Brain microvascular endothelial cell (primary cell): ENCODE measurements at regions not wholly inside any gene's neighbourhood (a gene's known extent, or its start where the extent isn't known, plus 50 kb on each side); places are given as distances from the start of the nearest gene placed in this dataset.

Source experiments
- DNase-seq: peaks from one replicate; pipeline ENCODE4 v3.0.0-alpha.2; 2020
- H3K27ac ChIP-seq: fragments of 250-450 bp; sonication (Bioruptor Pico); 2 replicates; pipeline ENCODE4 v1.5.1; 2020; ENCODE audit warnings: mild to moderate bottlenecking, moderate library complexity
- H3K27me3 ChIP-seq: fragments of 250-450 bp; sonication (Bioruptor Pico); replicated peaks from 2 replicates; pipeline ENCODE4 v1.5.1; 2020; ENCODE audit warnings: mild to moderate bottlenecking
- H3K36me3 ChIP-seq: fragments of 250-450 bp; sonication (Bioruptor Pico); replicated peaks from 2 replicates; pipeline ENCODE4 v1.5.1; 2020; ENCODE audit warnings: mild to moderate bottlenecking
- H3K4me3 ChIP-seq: 2 replicates; pipeline ENCODE4 v1.5.1; 2011; ENCODE audit warnings: low read depth, mild to moderate bottlenecking, control low read depth, low read length, moderate library complexity
- in situ Hi-C: cut with HindIII; loops from 2 replicates; pipeline ENCODE4 v1.10.0; 2017; ENCODE audit warnings: low sequenced_read_pairs, low pct_ligation_motif_present
- TF ChIP-seq, protein P1 (sequence below): IDR thresholded peaks from 2 replicates; pipeline ENCODE4 v1.5.1; 2011; ENCODE audit warnings: low read depth, mild to moderate bottlenecking, moderate library complexity, low read length, control low read depth, inconsistent platforms; ENCODE audit errors: missing control alignments

DNA sequence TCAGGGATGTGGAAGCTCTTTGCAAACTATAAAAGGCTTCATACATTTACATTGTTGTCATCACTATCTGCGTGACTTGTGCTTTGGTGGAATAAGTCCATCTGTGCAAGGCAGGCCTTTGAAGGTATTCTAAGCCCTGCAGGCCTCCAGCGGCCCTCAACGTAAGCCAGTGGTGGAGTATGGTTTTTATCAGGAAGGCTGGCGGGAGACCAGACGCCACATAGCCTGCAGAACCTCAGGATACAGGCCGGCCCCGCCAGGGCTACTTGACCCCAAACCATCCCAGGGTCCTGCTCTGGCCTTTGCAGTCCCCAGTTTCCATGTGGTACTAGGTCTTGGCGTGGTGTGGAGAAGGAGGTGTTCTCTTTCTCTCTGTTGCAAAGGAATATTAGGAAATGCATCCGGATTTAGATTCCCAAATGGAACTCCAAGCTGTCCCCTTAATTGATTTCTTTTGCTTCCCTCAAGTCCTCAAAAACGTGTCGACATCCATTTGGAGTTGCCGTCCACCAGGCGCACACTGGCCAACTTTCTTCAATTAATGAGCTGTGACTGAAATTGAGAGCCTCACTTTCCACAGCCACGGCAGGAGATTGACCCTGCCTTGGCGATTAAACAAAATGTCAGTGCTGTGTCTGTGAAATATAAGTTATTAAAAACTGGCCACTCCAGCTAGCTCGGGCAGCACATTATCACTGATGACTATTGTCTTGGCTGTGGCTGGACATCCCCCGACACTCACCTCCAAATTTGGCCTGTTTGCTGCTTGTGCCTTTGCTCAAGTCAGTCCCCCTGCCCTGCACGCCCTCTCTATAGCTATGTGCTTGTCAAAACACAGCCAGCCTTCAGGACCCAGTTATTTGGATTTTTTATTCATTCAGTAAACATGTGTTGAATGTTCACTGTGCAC lies 239.8 kb upstream of the TLE3 start:
- Histone ChIP-seq H3K36me3 (no peaks in the 10 kb centered on the region), H3K27ac (no peak overlapping the region), H3K4me3 (no peak overlapping the region), H3K27me3 (no peaks in the 10 kb centered on the region)
- DNase-seq, result no peak
- in situ Hi-C loops, result no loop called here
- TF ChIP-seq, protein P1, sequence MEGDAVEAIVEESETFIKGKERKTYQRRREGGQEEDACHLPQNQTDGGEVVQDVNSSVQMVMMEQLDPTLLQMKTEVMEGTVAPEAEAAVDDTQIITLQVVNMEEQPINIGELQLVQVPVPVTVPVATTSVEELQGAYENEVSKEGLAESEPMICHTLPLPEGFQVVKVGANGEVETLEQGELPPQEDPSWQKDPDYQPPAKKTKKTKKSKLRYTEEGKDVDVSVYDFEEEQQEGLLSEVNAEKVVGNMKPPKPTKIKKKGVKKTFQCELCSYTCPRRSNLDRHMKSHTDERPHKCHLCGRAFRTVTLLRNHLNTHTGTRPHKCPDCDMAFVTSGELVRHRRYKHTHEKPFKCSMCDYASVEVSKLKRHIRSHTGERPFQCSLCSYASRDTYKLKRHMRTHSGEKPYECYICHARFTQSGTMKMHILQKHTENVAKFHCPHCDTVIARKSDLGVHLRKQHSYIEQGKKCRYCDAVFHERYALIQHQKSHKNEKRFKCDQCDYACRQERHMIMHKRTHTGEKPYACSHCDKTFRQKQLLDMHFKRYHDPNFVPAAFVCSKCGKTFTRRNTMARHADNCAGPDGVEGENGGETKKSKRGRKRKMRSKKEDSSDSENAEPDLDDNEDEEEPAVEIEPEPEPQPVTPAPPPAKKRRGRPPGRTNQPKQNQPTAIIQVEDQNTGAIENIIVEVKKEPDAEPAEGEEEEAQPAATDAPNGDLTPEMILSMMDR, result no peak

DNA sequence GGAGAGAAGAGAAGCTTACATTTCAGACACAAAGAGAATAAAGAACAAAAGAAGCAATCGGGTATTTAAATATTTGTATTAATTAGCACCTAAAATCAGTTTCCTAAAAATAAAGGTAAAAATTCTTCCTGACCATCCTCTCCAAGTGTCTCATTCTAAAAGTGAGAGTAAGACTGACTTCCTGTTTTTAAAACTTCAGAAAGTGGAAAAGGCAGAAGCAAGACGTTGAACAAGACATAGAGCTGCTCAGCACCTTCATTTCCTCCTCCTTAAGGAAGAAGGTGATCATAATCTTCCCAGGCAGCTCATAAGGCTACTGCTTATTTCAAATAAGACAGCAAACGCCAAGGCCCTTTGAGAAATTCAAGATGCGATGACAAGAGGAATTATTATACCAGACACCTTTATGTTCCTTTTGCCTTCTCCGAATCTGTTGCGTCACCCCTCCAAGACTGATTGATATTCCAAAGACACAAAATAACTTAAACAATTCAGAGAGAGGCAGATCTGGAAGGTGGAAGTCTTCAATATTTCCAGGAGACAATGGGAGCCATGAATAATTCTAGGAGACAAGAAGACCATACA lies 238.8 kb upstream of the TLE3 start:
- Histone ChIP-seq H3K4me3 (no peak overlapping the region), H3K27me3 (no peaks in the 10 kb centered on the region), H3K36me3 (no peaks in the 10 kb centered on the region), H3K27ac (no peak overlapping the region)
- DNase-seq, result no peak
- TF ChIP-seq, protein P1, result no peak
- in situ Hi-C loops, result no loop called here

DNA sequence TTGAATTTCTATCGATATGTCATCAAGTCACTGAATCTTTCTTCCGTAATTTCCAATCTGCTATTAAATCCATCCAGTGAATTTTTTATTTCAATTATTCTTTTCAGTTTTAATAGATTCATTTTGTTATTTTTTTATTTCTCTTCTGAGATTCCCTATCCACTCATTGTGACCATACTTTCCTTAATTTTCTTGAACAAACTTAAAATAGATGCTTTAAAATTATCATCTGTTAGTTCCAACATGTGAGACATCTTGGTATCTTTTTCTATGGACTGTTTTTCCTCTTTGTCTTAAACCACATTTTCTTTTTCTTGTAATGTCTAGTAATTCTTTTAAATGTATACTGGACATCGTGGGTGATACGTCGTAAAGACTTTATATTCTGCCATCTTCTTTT lies 236.6 kb upstream of the TLE3 start:
- no peaks in the 10 kb centered on the region for H3K36me3 ChIP-seq
- no peaks in the 10 kb centered on the region for H3K27me3 ChIP-seq
- H3K27ac ChIP-seq, result no peak overlapping the region
- H3K4me3 ChIP-seq, result no peak overlapping the region
- TF ChIP-seq, protein P1, result no peak
- in situ Hi-C loops, result no loop called here
- DNase-seq, result no peak

DNA sequence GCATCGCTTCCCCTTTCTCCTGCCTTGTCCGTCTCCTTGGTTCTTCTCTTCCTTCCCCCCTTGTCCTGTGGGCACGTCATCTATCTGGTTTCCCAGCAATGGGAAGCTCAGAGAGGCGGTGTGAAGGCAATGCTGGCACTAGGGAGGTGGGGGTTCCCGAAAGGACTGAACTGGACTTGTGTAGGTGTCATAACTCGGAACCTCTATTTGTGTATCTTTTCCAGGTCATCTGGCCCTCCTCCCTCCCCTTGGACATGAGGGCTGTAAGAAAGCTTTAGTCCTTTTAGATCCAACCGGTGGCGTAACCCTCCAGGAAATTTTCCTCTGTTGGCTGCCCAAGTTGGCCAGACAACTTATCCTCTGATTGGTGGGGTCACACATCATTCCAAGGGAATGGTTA lies 231.5 kb upstream of the TLE3 start:
- Histone ChIP-seq H3K36me3 (no peaks in the 10 kb centered on the region), H3K27me3 (no peaks in the 10 kb centered on the region), H3K4me3 (no peak overlapping the region), H3K27ac (no peak overlapping the region)
- in situ Hi-C loops, result no loop called here
- DNase-seq, result no peak
- TF ChIP-seq, protein P1, result no peak

DNA sequence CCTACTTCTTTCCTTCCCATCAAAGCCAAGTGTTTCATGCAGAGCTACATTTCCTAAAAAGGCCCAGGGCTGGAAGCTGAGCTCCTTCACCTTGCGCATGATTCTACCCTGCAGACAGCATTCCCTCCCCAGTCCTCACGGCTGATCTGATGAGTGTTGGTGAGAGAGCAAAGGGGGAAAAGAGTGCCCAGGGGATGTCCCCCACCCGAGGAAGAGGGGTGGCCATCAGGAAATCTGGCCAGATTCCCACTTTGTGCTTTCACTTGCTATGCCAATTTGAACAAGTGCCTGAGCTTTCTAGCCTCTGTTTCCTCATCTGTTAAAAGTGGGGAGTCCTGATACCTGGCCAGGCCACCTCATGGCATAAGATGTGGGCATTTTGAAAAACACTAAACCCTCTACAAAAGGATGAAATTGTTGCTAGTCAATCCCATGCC lies 231.0 kb upstream of the TLE3 start:
- in situ Hi-C loops, result no loop called here
- H3K4me3 ChIP-seq, result no peak overlapping the region
- TF ChIP-seq, protein P1, result no peak
- no peaks in the 10 kb centered on the region for H3K36me3 ChIP-seq
- H3K27ac ChIP-seq, result no peak overlapping the region
- DNase-seq, result no peak
- no peaks in the 10 kb centered on the region for H3K27me3 ChIP-seq
